ENCODE measurements at regions not wholly inside any gene's neighbourhood (a gene's known extent, or its start where the extent isn't known, plus 50 kb on each side); places are given as distances from the start of the nearest gene placed in this dataset.

- Histone ChIP-seq H2AFZ (ENCODE audit: low read depth, low read length) (no peak overlapping the region), H3K4me2 (ENCODE audit: insufficient read depth, low read length) (no peak overlapping the region), H3K79me2 (ENCODE audit: control insufficient read depth, insufficient read depth, low read length) (no peaks in the 10 kb centered on the region), H3K4me1 (ENCODE audit: control insufficient read depth, extremely low read depth, insufficient read depth, low read length) (no peaks in the 10 kb centered on the region), H3K36me3 (ENCODE audit: control insufficient read depth in 2 of 2, extremely low read depth in 1 of 2, insufficient read depth in 2 of 2, low read length in 2 of 2) (no peaks in the 10 kb centered on the region), H3K9ac (replicated peaks; ENCODE audit: extremely low read depth, insufficient read depth, low read length) (no peak overlapping the region), H3K27me3 (ENCODE audit: control insufficient read depth in 2 of 2, insufficient read depth in 2 of 2, low read length in 2 of 2) (no peaks in the 10 kb centered on the region), H3K9me1 (replicated peaks; ENCODE audit: control insufficient read depth, extremely low read depth, insufficient read depth, low read length) (no peaks in the 10 kb centered on the region), H3K4me3 (replicated peaks in 1 of 3; ENCODE audit: insufficient read depth in 1 of 3, low read depth in 1 of 3, low read length in 3 of 3) (no peak overlapping the region), H4K20me1 (replicated peaks; ENCODE audit: control insufficient read depth, extremely low read depth, insufficient read depth, low read length) (no peaks in the 10 kb centered on the region), H3K9me3 (replicated peaks; ENCODE audit: control insufficient read depth, insufficient read depth, low read length) (no peaks in the 10 kb centered on the region), H3K27ac (ENCODE audit: insufficient read depth, low read depth, low read length) (no peak overlapping the region)
- dilution Hi-C loops (cut with MboI; ENCODE audit: extremely low pct_ligation_motif_present, low sequenced_read_pairs): no loop called here
- intact Hi-C loops (cut with micrococcal nuclease): no loop called here
- TF ChIP-seq POLR2A (IDR thresholded peaks at IDR 0.05; ENCODE audit: low read depth, low read length) (no peak), POLR2AphosphoS5 (IDR thresholded peaks at IDR 0.05; ENCODE audit: insufficient read depth, low read depth, low read length) (no peak), GATA2 (IDR thresholded peaks at IDR 0.05; ENCODE audit: insufficient read depth, insufficient read length, low read depth, low read length) (no peak), FOS (IDR thresholded peaks at IDR 0.05; ENCODE audit: borderline replicate concordance, insufficient read depth, low read length) (no peak), MYC (IDR thresholded peaks at IDR 0.05; ENCODE audit: low read depth, low read length) (no peak), JUN (IDR thresholded peaks at IDR 0.05; ENCODE audit: borderline replicate concordance, insufficient read depth, insufficient read length, low read depth) (no peak), EZH2 (IDR thresholded peaks at IDR 0.05; ENCODE audit: borderline replicate concordance, low read depth, low read length, severe bottlenecking) (no peak)
- TF ChIP-seq, protein P1, sequence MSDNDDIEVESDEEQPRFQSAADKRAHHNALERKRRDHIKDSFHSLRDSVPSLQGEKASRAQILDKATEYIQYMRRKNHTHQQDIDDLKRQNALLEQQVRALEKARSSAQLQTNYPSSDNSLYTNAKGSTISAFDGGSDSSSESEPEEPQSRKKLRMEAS (IDR thresholded peaks at IDR 0.05; ENCODE audit: insufficient read depth, insufficient read length): no peak
- TF ChIP-seq, protein P2, sequence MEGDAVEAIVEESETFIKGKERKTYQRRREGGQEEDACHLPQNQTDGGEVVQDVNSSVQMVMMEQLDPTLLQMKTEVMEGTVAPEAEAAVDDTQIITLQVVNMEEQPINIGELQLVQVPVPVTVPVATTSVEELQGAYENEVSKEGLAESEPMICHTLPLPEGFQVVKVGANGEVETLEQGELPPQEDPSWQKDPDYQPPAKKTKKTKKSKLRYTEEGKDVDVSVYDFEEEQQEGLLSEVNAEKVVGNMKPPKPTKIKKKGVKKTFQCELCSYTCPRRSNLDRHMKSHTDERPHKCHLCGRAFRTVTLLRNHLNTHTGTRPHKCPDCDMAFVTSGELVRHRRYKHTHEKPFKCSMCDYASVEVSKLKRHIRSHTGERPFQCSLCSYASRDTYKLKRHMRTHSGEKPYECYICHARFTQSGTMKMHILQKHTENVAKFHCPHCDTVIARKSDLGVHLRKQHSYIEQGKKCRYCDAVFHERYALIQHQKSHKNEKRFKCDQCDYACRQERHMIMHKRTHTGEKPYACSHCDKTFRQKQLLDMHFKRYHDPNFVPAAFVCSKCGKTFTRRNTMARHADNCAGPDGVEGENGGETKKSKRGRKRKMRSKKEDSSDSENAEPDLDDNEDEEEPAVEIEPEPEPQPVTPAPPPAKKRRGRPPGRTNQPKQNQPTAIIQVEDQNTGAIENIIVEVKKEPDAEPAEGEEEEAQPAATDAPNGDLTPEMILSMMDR (IDR thresholded peaks at IDR 0.05; ENCODE audit: extremely low read depth in 1 of 2, insufficient read depth in 1 of 2, low read depth in 1 of 2, low read length in 2 of 2): no peak
- ChIA-PET CTCF (no interaction called here), POLR2A (no interaction called here)
- no peak for FAIRE-seq
- DNase-seq (ENCODE audit: low read depth, low spot score): no peak
- no TSS peak for BruUV-seq (replicated peaks)
Observed at GRCh38 chr9:87035879-87036278, 88.6 kb upstream of the GAS1 start.

Data from endothelial cell of umbilical vein (primary cell).